Bronchial epithelial cell (primary cell): ENCODE measurements at regions not wholly inside any gene's neighbourhood (a gene's known extent, or its start where the extent isn't known, plus 50 kb on each side); places are given as distances from the start of the nearest gene placed in this dataset.

Experiments used
- DNase-seq: peaks from one replicate; pipeline ENCODE4 v3.0.0-alpha.2; 2010; ENCODE audit warnings: low read depth
- FAIRE-seq: peaks from 2 replicates; lab custom pipeline; 2011; peaks lifted over from hg19 to GRCh38; lab: Jason Lieb, UNC
- H3K27me3 ChIP-seq: 2 replicates; pipeline ENCODE4 v1.5.1; 2011; ENCODE audit warnings: low read length; ENCODE audit not compliant: control insufficient read depth, insufficient read depth
- H3K36me3 ChIP-seq: 2 replicates; pipeline ENCODE4 v1.5.1; 2011; ENCODE audit warnings: low read length; ENCODE audit not compliant: control insufficient read depth, insufficient read depth
- H3K4me3 ChIP-seq: 2 replicates; pipeline ENCODE4 v1.5.1; 2011; ENCODE audit warnings: mild to moderate bottlenecking, low read depth, low read length, control low read depth
- CTCF ChIP-seq: IDR thresholded peaks from 2 replicates; pipeline ENCODE4 v1.5.1; 2011; ENCODE audit warnings: mild to moderate bottlenecking, moderate library complexity, low read length, control low read depth, inconsistent platforms; ENCODE audit not compliant: insufficient read depth, severe bottlenecking

- Histone ChIP-seq H3K36me3 (no peaks in the 10 kb centered on the region), H3K27me3 (peaks cover 2% of the 10 kb centered on the region), H3K4me3 (no peak overlapping the region)
- no peak for TF ChIP-seq CTCF
- DNase-seq (no peak), FAIRE-seq (no peak)
These were observed 125.7 kb upstream of the GRIP1 start for GRCh38 chr12:66804563-66804974.

- TF ChIP-seq CTCF, result no peak
- FAIRE-seq (no peak), DNase-seq (no peak)
- Histone ChIP-seq H3K36me3 (no peaks in the 10 kb centered on the region), H3K27me3 (no peaks in the 10 kb centered on the region), H3K4me3 (no peak overlapping the region)
These were observed 129.7 kb upstream of the GRIP1 start for GRCh38 chr12:66808606-66809005.

GRCh38 chr12:66813137-66813892 is 134.4 kb upstream of the GRIP1 start:
- Histone ChIP-seq H3K27me3 (no peaks in the 10 kb centered on the region), H3K4me3 (no peak overlapping the region), H3K36me3 (no peaks in the 10 kb centered on the region)
- FAIRE-seq (peak; percentile 55), DNase-seq (peak; percentile 69)
- TF ChIP-seq CTCF, result no peak

- H3K27me3 ChIP-seq, result no peaks in the 10 kb centered on the region
- FAIRE-seq, result no peak
- no peak overlapping the region for H3K4me3 ChIP-seq
- no peak for TF ChIP-seq CTCF
- no peak for DNase-seq
- H3K36me3 ChIP-seq, result no peaks in the 10 kb centered on the region
These were observed 140.7 kb upstream of the GRIP1 start for GRCh38 chr12:66819587-66819986.

- DNase-seq (no peak), FAIRE-seq (no peak)
- H3K4me3 ChIP-seq, result no peak overlapping the region
- TF ChIP-seq CTCF, result no peak
- H3K27me3 ChIP-seq, result no peaks in the 10 kb centered on the region
- no peaks in the 10 kb centered on the region for H3K36me3 ChIP-seq
These were observed 144.1 kb upstream of the GRIP1 start for GRCh38 chr12:66822961-66823360.
